ENCODE measurements at regions not wholly inside any gene's neighbourhood (a gene's known extent, or its start where the extent isn't known, plus 50 kb on each side); places are given as distances from the start of the nearest gene placed in this dataset.

GRCh38 chr11:70764356-70764905, 366.1 kb downstream of the CTTN start:
- TF ChIP-seq, protein P1, sequence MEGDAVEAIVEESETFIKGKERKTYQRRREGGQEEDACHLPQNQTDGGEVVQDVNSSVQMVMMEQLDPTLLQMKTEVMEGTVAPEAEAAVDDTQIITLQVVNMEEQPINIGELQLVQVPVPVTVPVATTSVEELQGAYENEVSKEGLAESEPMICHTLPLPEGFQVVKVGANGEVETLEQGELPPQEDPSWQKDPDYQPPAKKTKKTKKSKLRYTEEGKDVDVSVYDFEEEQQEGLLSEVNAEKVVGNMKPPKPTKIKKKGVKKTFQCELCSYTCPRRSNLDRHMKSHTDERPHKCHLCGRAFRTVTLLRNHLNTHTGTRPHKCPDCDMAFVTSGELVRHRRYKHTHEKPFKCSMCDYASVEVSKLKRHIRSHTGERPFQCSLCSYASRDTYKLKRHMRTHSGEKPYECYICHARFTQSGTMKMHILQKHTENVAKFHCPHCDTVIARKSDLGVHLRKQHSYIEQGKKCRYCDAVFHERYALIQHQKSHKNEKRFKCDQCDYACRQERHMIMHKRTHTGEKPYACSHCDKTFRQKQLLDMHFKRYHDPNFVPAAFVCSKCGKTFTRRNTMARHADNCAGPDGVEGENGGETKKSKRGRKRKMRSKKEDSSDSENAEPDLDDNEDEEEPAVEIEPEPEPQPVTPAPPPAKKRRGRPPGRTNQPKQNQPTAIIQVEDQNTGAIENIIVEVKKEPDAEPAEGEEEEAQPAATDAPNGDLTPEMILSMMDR (IDR thresholded peaks at IDR 0.05): no peak

GRCh38 chr11:70766901-70767300, 368.6 kb downstream of the CTTN start:
- TF ChIP-seq, protein P1 (IDR thresholded peaks at IDR 0.05): no peak

- TF ChIP-seq, protein P1 (IDR thresholded peaks at IDR 0.05): no peak
Observed at GRCh38 chr11:70768346-70769095, 370.2 kb downstream of the CTTN start.

- TF ChIP-seq, protein P1 (IDR thresholded peaks at IDR 0.05): no peak
Observed at GRCh38 chr11:70769106-70769505, 370.8 kb downstream of the CTTN start.

DNA sequence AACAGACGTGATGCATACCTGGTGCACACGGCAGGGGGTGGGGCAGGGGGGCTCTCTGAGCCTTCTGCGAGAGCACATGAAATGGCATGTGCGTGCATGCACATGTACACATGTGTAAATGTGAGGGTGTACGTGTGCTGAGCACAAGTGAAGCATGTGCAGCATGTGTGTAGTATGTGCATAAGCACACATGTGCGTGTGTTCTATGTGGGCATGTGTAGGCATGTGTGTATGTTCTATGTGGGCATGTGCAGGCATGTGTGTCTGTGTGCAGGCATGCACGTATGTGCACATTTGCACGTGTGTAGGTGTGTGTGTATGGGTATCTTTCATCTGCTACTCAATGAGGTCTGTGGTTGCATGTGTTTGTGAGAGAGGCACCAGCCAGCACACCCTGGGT, 371.2 kb downstream of the CTTN start:
- TF ChIP-seq, protein P1 (IDR thresholded peaks at IDR 0.05): no peak

GRCh38 chr11:70771099-70771885, 373.0 kb downstream of the CTTN start:
- TF ChIP-seq, protein P1 (IDR thresholded peaks at IDR 0.05): no peak

DNA sequence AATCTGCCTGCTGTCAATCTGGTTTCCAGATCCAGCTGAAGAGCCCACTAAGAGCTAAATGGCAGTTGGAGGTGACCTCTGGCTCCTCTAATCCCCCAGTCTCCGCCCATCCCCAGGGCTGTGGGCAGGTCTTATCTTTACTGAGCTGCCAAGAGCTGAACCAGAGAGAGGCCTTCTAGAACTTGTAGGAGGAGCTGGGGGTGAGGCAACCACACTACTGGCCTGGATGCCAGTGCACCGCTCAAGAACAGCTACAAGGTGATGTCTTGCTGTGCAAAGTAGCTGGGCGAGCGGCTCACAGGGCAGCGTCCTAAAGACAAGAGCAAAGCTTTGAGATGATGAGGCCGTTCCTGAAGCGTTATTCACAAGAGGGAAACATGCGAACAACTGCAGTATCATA, 374.6 kb downstream of the CTTN start:
- TF ChIP-seq, protein P1 (IDR thresholded peaks at IDR 0.05): no peak

Data from LNCAP (cell line).